Mesendoderm (in vitro differentiated cells): ENCODE measurements at regions not wholly inside any gene's neighbourhood (a gene's known extent, or its start where the extent isn't known, plus 50 kb on each side); places are given as distances from the start of the nearest gene placed in this dataset.
"Not testable (repeated sequence)": the region's sequence is repeated elsewhere in the genome, so short reads cannot be mapped to it uniquely, and the experiment has no call there.

ENCODE experiments used
- DNase-seq: peaks from one replicate; pipeline ENCODE4 v3.0.0; 2013
- H2AK5ac ChIP-seq: 2 replicates; pipeline ENCODE4 v1.6.1; 2013; ENCODE audit warnings: low read length, inconsistent platforms
- H2BK120ac ChIP-seq: 2 replicates; pipeline ENCODE4 v1.6.1; 2013; ENCODE audit warnings: low read depth, mild to moderate bottlenecking, low read length, moderate library complexity, mixed read lengths
- H2BK15ac ChIP-seq: replicated peaks from 2 replicates; pipeline ENCODE4 v1.6.1; 2013; ENCODE audit warnings: low read depth, mild to moderate bottlenecking, moderate library complexity
- H2BK5ac ChIP-seq: 2 replicates; pipeline ENCODE4 v1.6.1; 2013; ENCODE audit warnings: low read length, inconsistent platforms
- H3K18ac ChIP-seq: 2 replicates; pipeline ENCODE4 v1.6.1; 2013; ENCODE audit warnings: mild to moderate bottlenecking, low read length, mixed read lengths
- H3K23ac ChIP-seq: one replicate; pipeline ENCODE4 v1.6.1; 2013; ENCODE audit warnings: low read length
- H3K27ac ChIP-seq: 2 replicates; pipeline ENCODE4 v1.5.1; 2013; ENCODE audit warnings: low read depth, mild to moderate bottlenecking, inconsistent platforms, low read length, moderate library complexity
- H3K27me3 ChIP-seq: 2 replicates; pipeline ENCODE4 v1.6.1; 2013; ENCODE audit warnings: low read length, control low read depth, mild to moderate bottlenecking, inconsistent platforms; ENCODE audit not compliant: insufficient read depth, poor library complexity
- H3K36me3 ChIP-seq: 2 replicates; pipeline ENCODE4 v1.6.1; 2013; ENCODE audit warnings: low read length, inconsistent platforms; ENCODE audit not compliant: control insufficient read depth, insufficient read depth
- H3K4ac ChIP-seq: one replicate; pipeline ENCODE4 v1.6.1; 2013; ENCODE audit warnings: low read depth, mild to moderate bottlenecking, low read length, moderate library complexity
- H3K4me1 ChIP-seq: 2 replicates; pipeline ENCODE4 v1.6.1; 2013; ENCODE audit warnings: low read depth, low read length, inconsistent platforms; ENCODE audit not compliant: control insufficient read depth
- H3K4me2 ChIP-seq: 2 replicates; pipeline ENCODE4 v1.6.1; 2013; ENCODE audit warnings: low read length
- H3K4me3 ChIP-seq: 2 replicates; pipeline ENCODE4 v1.5.1; 2013; ENCODE audit warnings: mild to moderate bottlenecking, low read length
- H3K56ac ChIP-seq: one replicate; pipeline ENCODE4 v1.6.1; 2013; ENCODE audit warnings: low read length
- H3K79me1 ChIP-seq: 2 replicates; pipeline ENCODE4 v1.6.1; 2013; ENCODE audit warnings: low read length, inconsistent platforms
- H3K79me2 ChIP-seq: 2 replicates; pipeline ENCODE4 v1.6.1; 2013; ENCODE audit warnings: mild to moderate bottlenecking, low read length; ENCODE audit not compliant: control insufficient read depth, insufficient read depth
- H3K9ac ChIP-seq: 2 replicates; pipeline ENCODE4 v1.6.1; 2013; ENCODE audit warnings: low read length, inconsistent platforms
- H4K5ac ChIP-seq: one replicate; pipeline ENCODE4 v1.6.1; 2013; ENCODE audit warnings: low read length
- H4K8ac ChIP-seq: one replicate; pipeline ENCODE4 v1.6.1; 2013; ENCODE audit warnings: low read depth, mild to moderate bottlenecking, control low read depth, low read length, moderate library complexity
- WGBS: extraction: QIAGEN DNeasy Blood & Tissue Kit; methylation state at CpG from one replicate; pipeline ENCODE4 v1.1.7; 2013; ENCODE audit warnings: low lambda C conversion rate, missing lambda C conversion rate; ENCODE audit not compliant: insufficient coverage; ENCODE audit errors: extremely low coverage; 5-methylcytosine and 5-hydroxymethylcytosine counted together

GRCh38 chrY:7792431-7792830 lies 880.9 kb upstream of the AMELY start:
- Histone ChIP-seq H2BK5ac (no peak overlapping the region), H2AK5ac (no peak overlapping the region), H3K27ac (no peak overlapping the region), H3K4me1 (no peaks in the 10 kb centered on the region), H3K9ac (no peak overlapping the region), H3K4me2 (no peak overlapping the region), H3K79me1 (no peaks in the 10 kb centered on the region), H3K27me3 (no peaks in the 10 kb centered on the region), H2BK15ac (no peak overlapping the region), H3K79me2 (no peaks in the 10 kb centered on the region), H4K5ac (no peak overlapping the region), H3K4me3 (no peak overlapping the region), H3K4ac (no peak overlapping the region), H4K8ac (no peak overlapping the region), H3K18ac (no peak overlapping the region), H3K23ac (no peak overlapping the region), H3K36me3 (no peaks in the 10 kb centered on the region), H2BK120ac (no peak overlapping the region), H3K56ac (no peak overlapping the region)
- WGBS, result no CpG with 5 or more reads among the region's 2 CpGs
- no peak for DNase-seq

- Histone ChIP-seq H3K9ac (no peak overlapping the region), H3K4me2 (no peak overlapping the region), H2AK5ac (no peak overlapping the region), H3K4me3 (no peak overlapping the region), H3K27ac (no peak overlapping the region), H3K23ac (no peak overlapping the region), H2BK5ac (no peak overlapping the region), H3K4me1 (no peaks in the 10 kb centered on the region), H3K36me3 (no peaks in the 10 kb centered on the region), H3K79me2 (no peaks in the 10 kb centered on the region), H4K8ac (no peak overlapping the region), H3K56ac (no peak overlapping the region), H4K5ac (no peak overlapping the region), H3K18ac (no peak overlapping the region), H2BK120ac (no peak overlapping the region), H3K27me3 (no peaks in the 10 kb centered on the region), H3K4ac (no peak overlapping the region), H3K79me1 (no peaks in the 10 kb centered on the region), H2BK15ac (no peak overlapping the region)
- WGBS, result no CpG with 5 or more reads among the region's 2 CpGs
- no peak for DNase-seq
Measured at GRCh38 chrY:7781501-7781900, 869.9 kb upstream of the AMELY start.

GRCh38 chrY:7775436-7775835 lies 863.9 kb upstream of the AMELY start:
- not testable (repeated sequence) for H3K36me3 ChIP-seq, H2BK5ac ChIP-seq, H3K79me2 ChIP-seq, H3K4me1 ChIP-seq, H4K8ac ChIP-seq, H2BK15ac ChIP-seq, H3K23ac ChIP-seq, H2AK5ac ChIP-seq, H3K56ac ChIP-seq, DNase-seq, H3K79me1 ChIP-seq, H3K9ac ChIP-seq, H3K27me3 ChIP-seq, H4K5ac ChIP-seq, H3K27ac ChIP-seq, H3K4ac ChIP-seq, H3K4me2 ChIP-seq, H2BK120ac ChIP-seq, H3K18ac ChIP-seq, H3K4me3 ChIP-seq
- WGBS, result no CpG with 5 or more reads among the region's 2 CpGs

GRCh38 chrY:7771771-7772170 lies 860.2 kb upstream of the AMELY start:
- Histone ChIP-seq H3K79me2 (no peaks in the 10 kb centered on the region), H2AK5ac (no peak overlapping the region), H3K79me1 (no peaks in the 10 kb centered on the region), H2BK5ac (no peak overlapping the region), H2BK120ac (no peak overlapping the region), H3K4me2 (no peak overlapping the region), H3K4ac (no peak overlapping the region), H3K4me3 (no peak overlapping the region), H4K5ac (no peak overlapping the region), H3K27me3 (no peaks in the 10 kb centered on the region), H3K23ac (no peak overlapping the region), H3K36me3 (no peaks in the 10 kb centered on the region), H3K27ac (no peak overlapping the region), H3K18ac (no peak overlapping the region), H3K4me1 (no peaks in the 10 kb centered on the region), H3K56ac (no peak overlapping the region), H3K9ac (no peak overlapping the region), H2BK15ac (no peak overlapping the region), H4K8ac (no peak overlapping the region)
- no peak for DNase-seq

GRCh38 chrY:7769790-7770375 lies 858.3 kb upstream of the AMELY start:
- Histone ChIP-seq H3K4me3 (no peak overlapping the region), H3K79me1 (no peaks in the 10 kb centered on the region), H3K27ac (no peak overlapping the region), H2AK5ac (no peak overlapping the region), H3K4ac (no peak overlapping the region), H3K9ac (no peak overlapping the region), H2BK5ac (no peak overlapping the region), H2BK120ac (no peak overlapping the region), H3K23ac (no peak overlapping the region), H3K4me1 (no peaks in the 10 kb centered on the region), H3K79me2 (no peaks in the 10 kb centered on the region), H2BK15ac (no peak overlapping the region), H3K56ac (no peak overlapping the region), H3K27me3 (no peaks in the 10 kb centered on the region), H4K5ac (no peak overlapping the region), H3K36me3 (no peaks in the 10 kb centered on the region), H3K4me2 (no peak overlapping the region), H3K18ac (no peak overlapping the region), H4K8ac (no peak overlapping the region)
- WGBS, result no CpG with 5 or more reads among the region's 1 CpG
- DNase-seq, result no peak

GRCh38 chrY:7768901-7769300 lies 857.3 kb upstream of the AMELY start:
- no peak overlapping the region for H2AK5ac ChIP-seq
- H2BK5ac ChIP-seq, result no peak overlapping the region
- H3K79me2 ChIP-seq, result no peaks in the 10 kb centered on the region
- H3K56ac ChIP-seq, result no peak overlapping the region
- no peak overlapping the region for H3K9ac ChIP-seq
- no peak overlapping the region for H3K4ac ChIP-seq
- no peak overlapping the region for H4K8ac ChIP-seq
- no peaks in the 10 kb centered on the region for H3K27me3 ChIP-seq
- H3K27ac ChIP-seq, result no peak overlapping the region
- no peaks in the 10 kb centered on the region for H3K79me1 ChIP-seq
- no peak overlapping the region for H3K4me2 ChIP-seq
- H3K36me3 ChIP-seq, result no peaks in the 10 kb centered on the region
- no peak overlapping the region for H3K4me3 ChIP-seq
- H3K23ac ChIP-seq, result no peak overlapping the region
- H4K5ac ChIP-seq, result no peak overlapping the region
- no peak for DNase-seq
- H3K18ac ChIP-seq, result no peak overlapping the region
- WGBS, result no CpG with 5 or more reads among the region's 1 CpG
- no peak overlapping the region for H2BK120ac ChIP-seq
- H3K4me1 ChIP-seq, result no peaks in the 10 kb centered on the region
- H2BK15ac ChIP-seq, result no peak overlapping the region
